HepG2 (cell line): ENCODE measurements at regions not wholly inside any gene's neighbourhood (a gene's known extent, or its start where the extent isn't known, plus 50 kb on each side); places are given as distances from the start of the nearest gene placed in this dataset.

Experiments
- ATAC-seq: fragments of 200-7000 bp; cut with Tn5 transposase; 3 replicates; pipeline ENCODE4 v1.9.1; 2020; ENCODE audit warnings: mild to moderate bottlenecking, moderate library complexity
- BruUV-seq: library from RNA; stranded (reverse); fragments of 400-500 nt; replicated peaks from 2 replicates; lab custom pipeline; 2021; lab: Mats Ljungman, UMichigan
- CTCF ChIA-PET: fragments of 300-600 bp; formaldehyde crosslinking; extraction: SDS; loops from one replicate; lab custom pipeline; 2021; ENCODE audit warnings: low total read pairs, inconsistent platforms, low intra/inter-chr PET ratio; lab: Yijun Ruan, JAX
- POLR2A ChIA-PET: fragments of 350-600 bp; sonication (Branson Sonifier 250); formaldehyde crosslinking; loops from one replicate; lab custom pipeline; 2020; ENCODE audit warnings: antibody characterized with exemption, inconsistent platforms; lab: Yijun Ruan, JAX
- DNase-seq: peaks from one replicate; pipeline ENCODE4 v3.0.0-alpha.2; 2015; ENCODE audit warnings: low spot score
- FAIRE-seq: peaks from 3 replicates; lab custom pipeline; 2011; peaks lifted over from hg19 to GRCh38; lab: Jason Lieb, UNC
- H2AFZ ChIP-seq: one replicate; pipeline ENCODE4 v1.6.1; 2011; ENCODE audit warnings: low read length, inconsistent platforms
- H3K27ac ChIP-seq: fragments of 300-600 bp; 3 replicates; pipeline ENCODE4 v1.8.0; 2011; ENCODE audit warnings: mixed run types, mild to moderate bottlenecking, mixed read lengths, low read length, inconsistent platforms; ENCODE audit not compliant: insufficient read depth; ENCODE audit errors: extremely low read length
- H3K27me3 ChIP-seq, 2 experiments: fragments of 200-600 bp in 1 of 2; 2 replicates in 1 of 2; 3 replicates in 1 of 2; pipeline versions ENCODE4 v1.6.0 to v1.8.0; 2011; ENCODE audit warnings: low read length in 2 of 2, mild to moderate bottlenecking in 2 of 2, moderate library complexity in 2 of 2, inconsistent platforms in 1 of 2; ENCODE audit not compliant: insufficient read depth in 2 of 2, control insufficient read depth in 1 of 2
- H3K36me3 ChIP-seq, 2 experiments: fragments of 200-600 bp in 1 of 2; replicated peaks in 1 of 2; 2 replicates in 1 of 2; 3 replicates in 1 of 2; pipeline versions ENCODE4 v1.5.1 to v1.8.0; 2011; ENCODE audit warnings: low read length in 2 of 2, inconsistent platforms in 1 of 2; ENCODE audit not compliant: insufficient read depth in 2 of 2, control insufficient read depth in 1 of 2
- H3K4me1 ChIP-seq: 2 replicates; pipeline ENCODE4 v1.5.1; 2012; ENCODE audit warnings: low read length, inconsistent platforms; ENCODE audit not compliant: insufficient read depth
- H3K4me2 ChIP-seq: 2 replicates; pipeline ENCODE4 v1.6.0; 2011; ENCODE audit warnings: low read depth, low read length, inconsistent platforms
- H3K4me3 ChIP-seq, 3 experiments: fragments of 200-600 bp in 1 of 3; sonication (generic), shearing (Covaris generic) in 1 of 3; replicated peaks in 1 of 3; 2 replicates each; pipeline ENCODE4 v1.5.1; 2011 to 2016; ENCODE audit warnings: low read length in 3 of 3, inconsistent platforms in 2 of 3, low read depth in 2 of 3, mild to moderate bottlenecking in 2 of 3, control low read depth in 1 of 3, mixed read lengths in 1 of 3; ENCODE audit not compliant: insufficient read depth in 1 of 3
- H3K79me2 ChIP-seq: one replicate; pipeline ENCODE4 v1.6.1; 2011; ENCODE audit warnings: low read length, inconsistent platforms; ENCODE audit not compliant: insufficient read depth
- H3K9ac ChIP-seq: 2 replicates; pipeline ENCODE4 v1.6.0; 2011; ENCODE audit warnings: mild to moderate bottlenecking, low read depth, low read length, inconsistent platforms; ENCODE audit not compliant: insufficient read depth
- H3K9me3 ChIP-seq: 2 replicates; pipeline ENCODE4 v1.5.1; 2012; ENCODE audit warnings: mild to moderate bottlenecking, low read length
- H4K20me1 ChIP-seq: 2 replicates; pipeline ENCODE4 v1.6.0; 2011; ENCODE audit warnings: inconsistent platforms, mild to moderate bottlenecking, low read length, moderate library complexity; ENCODE audit not compliant: insufficient read depth
- FIP1L1 ChIP-seq: fragments of 200-400 bp; formaldehyde crosslinking; IDR thresholded peaks from 2 replicates; pipeline ENCODE4 v1.6.1; 2018; ENCODE audit warnings: low read depth, mild to moderate bottlenecking, low read length, moderate library complexity, borderline replicate concordance; ENCODE audit not compliant: insufficient read depth
- NCOA2 ChIP-seq: sonication (generic); formaldehyde crosslinking; IDR thresholded peaks from 2 replicates; pipeline ENCODE4 v1.8.0; 2022; ENCODE audit warnings: inconsistent platforms
- RORA ChIP-seq: sonication (generic); formaldehyde crosslinking; IDR thresholded peaks from 2 replicates; pipeline ENCODE4 v1.5.0; 2020; ENCODE audit warnings: mild to moderate bottlenecking, missing genetic modification reagents, moderate library complexity
- SSRP1 ChIP-seq: IDR thresholded peaks from 2 replicates; pipeline ENCODE4 v1.6.1; 2016; ENCODE audit warnings: control low read depth
- TOE1 ChIP-seq: sonication (generic); formaldehyde crosslinking; IDR thresholded peaks from 2 replicates; pipeline ENCODE4 v1.4.0; 2020; ENCODE audit warnings: mild to moderate bottlenecking, missing genetic modification reagents
- ZNF333 ChIP-seq: sonication (generic); formaldehyde crosslinking; IDR thresholded peaks from 2 replicates; pipeline ENCODE4 v1.4.0; 2020; ENCODE audit warnings: mild to moderate bottlenecking, missing genetic modification reagents, borderline replicate concordance
- WGBS: methylation state at CpG from one replicate; pipeline ENCODE4 v1.1.6; 2017; ENCODE audit warnings: low lambda C conversion rate; 5-methylcytosine and 5-hydroxymethylcytosine counted together
- in situ Hi-C: cut with HindIII; loops from 2 replicates; pipeline ENCODE4 v1.10.0; 2017; ENCODE audit warnings: low pct_unique_long_range_greater_than_20kb; ENCODE audit not compliant: extremely low pct_ligation_motif_present
- intact Hi-C: fragments of 100-400 bp; cut with micrococcal nuclease; formaldehyde crosslinking; loops from one replicate; pipeline ENCODE4 v1.10.0; 2022; ENCODE audit not compliant: unreplicated experiment
- TF ChIP-seq, protein P1 (sequence below): sonication (generic); formaldehyde crosslinking; IDR thresholded peaks from 2 replicates; pipeline ENCODE4 v1.4.0; 2020; ENCODE audit warnings: missing genetic modification reagents

- Histone ChIP-seq H3K27me3 (no peaks in the 10 kb centered on the region), H3K4me1 (no peaks in the 10 kb centered on the region), H3K4me3 (no peak overlapping the region), H2AFZ (no peak overlapping the region), H3K36me3 (no peaks in the 10 kb centered on the region), H4K20me1 (no peaks in the 10 kb centered on the region), H3K4me2 (no peak overlapping the region), H3K27ac (no peak overlapping the region)
- no peak for TF ChIP-seq ZNF333 (CRISPR knock-in tag)
- TF ChIP-seq NCOA2 (CRISPR knock-in tag): no peak
- TF ChIP-seq RORA (CRISPR knock-in tag): no peak
- TF ChIP-seq, all 625 proteins: peak for 0
- ChIA-PET CTCF (no interaction called here), POLR2A (no interaction called here)
- no peaks in the 10 kb centered on the region for H3K79me2 ChIP-seq
- in situ Hi-C loops: no loop called here
- no peak for DNase-seq
- BruUV-seq: no TSS peak
- peaks cover 14% of the 10 kb centered on the region; the same call in 1 of the 2 replicates for H3K9me3 ChIP-seq
- 0% methylated on average over 1 of the region's 1 CpG for WGBS
- intact Hi-C loops: no loop called here
- H3K9ac ChIP-seq: no peak overlapping the region
- no peak for ATAC-seq
- no peak for FAIRE-seq
Observed at GRCh38 chr3:18593231-18593630, 168.1 kb upstream of the SATB1 start.

- no peak overlapping the region for H3K9ac ChIP-seq
- H4K20me1 ChIP-seq: no peaks in the 10 kb centered on the region
- H3K4me2 ChIP-seq: no peak overlapping the region
- WGBS: 0% methylated on average over 3 of the region's 3 CpGs
- H2AFZ ChIP-seq: no peak overlapping the region
- no TSS peak for BruUV-seq
- ChIA-PET POLR2A (no interaction called here), CTCF (no interaction called here)
- TF ChIP-seq TOE1 (no peak), FIP1L1 (no peak), SSRP1 (CRISPR knock-in tag) (no peak)
- TF ChIP-seq, protein P1, sequence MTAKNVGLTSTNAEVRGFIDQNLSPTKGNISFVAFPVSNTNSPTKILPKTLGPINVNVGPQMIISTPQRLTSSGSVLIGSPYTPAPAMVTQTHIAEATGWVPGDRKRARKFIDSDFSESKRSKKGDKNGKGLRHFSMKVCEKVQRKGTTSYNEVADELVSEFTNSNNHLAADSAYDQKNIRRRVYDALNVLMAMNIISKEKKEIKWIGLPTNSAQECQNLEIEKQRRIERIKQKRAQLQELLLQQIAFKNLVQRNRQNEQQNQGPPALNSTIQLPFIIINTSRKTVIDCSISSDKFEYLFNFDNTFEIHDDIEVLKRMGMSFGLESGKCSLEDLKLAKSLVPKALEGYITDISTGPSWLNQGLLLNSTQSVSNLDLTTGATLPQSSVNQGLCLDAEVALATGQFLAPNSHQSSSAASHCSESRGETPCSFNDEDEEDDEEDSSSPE (CRISPR knock-in tag): no peak
- no peaks in the 10 kb centered on the region for H3K9me3 ChIP-seq
- no peaks in the 10 kb centered on the region for H3K36me3 ChIP-seq
- in situ Hi-C loops (no loop called here), intact Hi-C loops (no loop called here)
- no peak for ATAC-seq
- H3K27me3 ChIP-seq: no peaks in the 10 kb centered on the region
- H3K4me1 ChIP-seq: no peaks in the 10 kb centered on the region
- DNase-seq: no peak
- no peak for FAIRE-seq
- H3K27ac ChIP-seq: no peak overlapping the region
- H3K79me2 ChIP-seq: no peaks in the 10 kb centered on the region
- H3K4me3 ChIP-seq: no peak overlapping the region
Observed at GRCh38 chr3:18591120-18591519, 166.0 kb upstream of the SATB1 start.
